GM21381 (cell line): ENCODE measurements at regions not wholly inside any gene's neighbourhood (a gene's known extent, or its start where the extent isn't known, plus 50 kb on each side); places are given as distances from the start of the nearest gene placed in this dataset.
"Not testable (repeated sequence)": the region's sequence is repeated elsewhere in the genome, so short reads cannot be mapped to it uniquely, and the experiment has no call there.

Experiments
- ATAC-seq: cut with Tn5 transposase; IDR thresholded peaks from one replicate; pipeline ENCODE4 v1.9.1; 2021; ENCODE audit warnings: mild to moderate bottlenecking, moderate library complexity; ENCODE audit not compliant: unreplicated experiment

DNA sequence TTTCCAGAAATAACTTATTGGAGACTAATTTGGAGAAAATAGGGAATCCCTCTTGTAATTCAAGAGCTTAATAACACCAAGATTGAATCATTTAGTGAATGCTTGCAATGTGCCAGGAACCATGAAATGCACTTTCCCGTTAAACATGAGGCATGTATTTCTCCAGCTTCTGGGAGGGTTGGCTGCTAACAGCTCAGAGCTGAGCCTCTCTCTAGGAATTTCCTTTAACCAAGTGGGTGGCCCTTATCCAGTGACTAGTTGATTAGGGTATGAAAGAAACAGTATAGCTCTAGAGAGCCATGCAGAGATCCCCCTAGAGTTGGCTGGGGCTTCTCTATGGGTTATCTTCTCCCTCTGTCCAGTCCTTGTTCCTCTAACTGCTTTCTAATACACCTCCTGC is 356.4 kb upstream of the GOT2 start:
- no peak for ATAC-seq

DNA sequence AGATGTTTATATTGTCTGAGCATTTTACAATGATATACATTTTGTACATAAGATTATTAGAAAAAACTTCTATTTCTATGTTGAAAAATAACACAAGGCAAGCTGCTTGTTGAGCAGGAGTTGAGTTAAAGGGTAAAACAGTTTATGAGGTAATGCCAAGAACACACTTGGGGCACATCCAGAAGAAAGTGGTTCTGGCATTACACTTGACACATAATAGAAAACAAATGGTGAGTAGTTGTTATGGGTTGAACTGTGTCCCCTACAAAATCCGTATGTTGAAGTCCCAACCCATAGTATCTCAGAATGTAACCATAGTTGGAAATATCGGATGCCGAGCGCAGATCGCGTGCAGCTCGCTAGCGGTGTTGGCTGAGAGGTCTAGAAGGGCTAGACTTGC is 354.3 kb upstream of the GOT2 start:
- ATAC-seq, result no peak

DNA sequence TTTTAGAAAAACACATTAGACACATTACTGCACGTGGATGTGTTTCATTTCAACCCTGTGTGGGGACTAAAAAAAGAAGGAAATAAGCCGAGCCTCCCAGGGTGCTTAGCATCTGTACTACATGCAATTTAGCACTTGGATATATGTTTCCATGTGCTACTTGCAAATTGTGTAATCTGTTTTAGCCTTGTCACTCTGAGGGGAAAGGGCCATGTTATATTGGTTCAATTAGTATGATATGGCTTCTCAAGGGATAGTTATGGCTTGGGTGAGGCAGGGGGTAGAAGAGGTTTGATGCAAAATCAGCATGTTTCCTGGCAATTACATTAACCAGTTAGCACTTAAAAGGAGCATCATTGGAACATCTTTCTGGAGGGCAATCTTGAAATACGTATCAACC is 353.5 kb upstream of the GOT2 start:
- ATAC-seq, result no peak

DNA sequence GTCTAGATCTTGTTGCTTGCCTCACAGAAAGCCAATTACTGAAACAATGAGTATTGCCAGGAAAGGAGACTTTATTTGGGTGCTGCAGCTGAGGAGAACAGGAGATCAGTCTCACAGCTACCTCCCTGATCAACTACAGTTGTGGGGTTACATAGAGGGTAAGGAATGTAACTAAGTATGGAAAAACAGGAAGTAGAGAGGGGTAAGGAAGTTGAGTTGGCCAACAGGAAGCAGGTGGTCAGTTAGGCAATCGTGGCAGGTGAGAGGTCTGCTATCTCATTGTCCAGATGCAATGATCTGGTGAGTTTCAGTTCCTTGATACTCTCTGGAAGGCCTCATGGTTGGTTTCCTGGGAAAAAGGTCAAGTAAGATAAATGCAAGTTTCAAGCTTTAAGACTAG is 333.1 kb upstream of the GOT2 start:
- no peak for ATAC-seq

DNA sequence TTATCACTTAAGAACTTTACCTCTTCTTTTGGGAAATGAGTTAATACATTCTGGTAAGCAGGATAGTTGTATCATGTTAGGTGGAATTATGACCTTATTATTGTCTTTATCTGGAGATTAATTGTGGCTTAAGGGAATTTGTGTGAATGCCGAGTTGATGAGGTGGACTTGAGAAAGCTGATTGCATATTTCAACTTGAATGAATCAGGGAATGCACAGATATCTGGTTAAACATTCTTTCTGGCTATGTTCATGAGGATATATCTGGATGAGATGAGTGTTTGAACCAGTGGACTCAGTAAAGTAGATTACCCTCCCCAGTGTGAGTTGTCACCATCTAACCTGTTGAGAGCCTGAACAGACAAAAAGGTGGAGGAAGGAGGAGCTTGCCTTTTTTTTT is 326.1 kb upstream of the GOT2 start:
- ATAC-seq, result no peak

DNA sequence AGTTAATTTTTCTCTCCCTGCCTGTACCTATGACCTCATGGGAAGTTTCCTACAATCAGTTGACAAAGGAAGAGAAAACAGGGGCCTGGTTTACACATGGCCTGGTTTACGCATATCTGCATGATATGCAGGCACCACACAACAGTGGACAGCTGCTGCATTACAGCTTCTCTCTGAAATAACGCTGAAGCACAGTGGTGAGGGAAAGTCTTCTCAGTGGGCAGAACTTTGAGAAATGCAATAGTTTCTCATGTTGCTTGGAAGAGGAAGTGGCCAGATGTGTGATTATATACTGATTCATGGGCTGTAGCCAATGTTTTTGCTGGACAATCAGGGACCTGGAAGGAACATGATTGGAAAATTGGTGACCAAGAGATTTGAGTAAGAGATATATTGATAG is 324.1 kb upstream of the GOT2 start:
- ATAC-seq, result no peak

DNA sequence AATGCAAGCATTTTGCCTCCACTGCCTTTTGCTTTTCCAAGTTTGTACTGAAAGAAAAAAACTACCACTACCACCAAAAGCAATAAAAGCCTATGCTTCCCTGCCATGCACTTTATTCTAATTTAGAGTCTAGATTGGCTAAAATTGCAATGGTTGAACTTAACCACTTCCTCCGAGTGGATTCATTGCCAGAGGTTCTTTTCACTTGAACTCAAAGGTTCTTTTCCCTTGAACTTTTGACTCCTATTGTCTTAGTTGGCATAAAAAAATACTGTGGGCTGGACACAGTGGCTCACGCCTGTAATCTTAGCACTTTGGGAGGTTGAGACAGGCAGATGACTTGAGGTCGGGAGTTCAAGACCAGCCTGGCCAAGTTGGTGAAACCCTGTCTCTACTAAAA is 319.8 kb upstream of the GOT2 start:
- no peak for ATAC-seq

DNA sequence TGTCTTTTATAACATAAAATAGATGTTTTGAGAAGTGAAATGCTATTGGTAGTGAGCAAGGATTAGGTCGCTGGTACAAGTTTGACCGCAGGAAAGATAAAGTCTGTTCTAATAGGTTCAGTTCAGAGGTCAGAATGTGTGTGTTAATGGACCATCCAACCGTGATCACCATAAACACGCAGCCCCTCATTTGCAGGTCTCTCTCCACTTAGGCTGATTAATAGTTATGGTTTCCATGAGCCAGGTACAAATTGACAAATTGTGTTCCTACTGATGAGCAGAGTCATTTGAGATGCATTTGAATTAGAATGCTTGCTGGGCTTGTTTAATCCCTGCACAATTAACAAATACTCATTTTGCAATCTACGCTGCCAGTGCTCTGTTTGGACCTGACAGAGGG is 318.1 kb upstream of the GOT2 start:
- ATAC-seq, result no peak

DNA sequence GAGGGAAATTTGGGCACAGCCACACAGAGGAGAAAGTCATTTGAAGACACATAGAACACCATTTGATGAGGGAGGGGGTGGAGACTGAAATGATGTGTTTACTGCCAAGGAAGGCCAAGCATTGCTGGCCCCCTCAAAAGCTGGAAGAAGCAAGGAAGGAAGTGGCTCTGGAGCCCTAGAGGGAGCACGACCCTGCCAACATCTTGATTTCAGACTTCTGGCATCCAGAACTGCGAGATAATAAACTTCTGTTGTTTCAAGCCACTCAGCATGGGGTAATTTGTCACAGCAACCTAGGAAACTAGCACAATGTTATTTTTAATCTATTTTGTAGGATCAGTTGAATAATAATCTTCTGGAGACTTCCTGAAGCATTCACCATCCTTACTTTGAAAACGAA is 314.8 kb upstream of the GOT2 start:
- no peak for ATAC-seq

DNA sequence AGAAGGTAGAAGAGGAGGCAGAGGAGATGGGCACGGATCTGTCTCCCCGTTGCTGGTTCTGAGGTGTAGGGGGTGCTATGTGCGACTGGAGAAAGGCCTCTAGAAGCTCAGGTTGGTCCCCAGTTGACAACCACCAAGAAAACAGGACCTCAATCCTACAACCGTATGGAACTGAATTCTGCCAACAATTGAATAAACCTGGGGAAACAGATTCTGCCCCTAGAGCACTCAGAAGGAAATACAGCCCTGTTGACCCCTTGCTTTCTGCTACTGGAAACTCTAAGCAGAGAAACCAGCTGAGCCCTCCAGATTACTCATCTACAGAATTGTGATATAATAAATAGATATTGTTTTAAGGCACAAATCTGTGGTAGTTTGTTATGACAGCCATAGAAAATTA is 313.0 kb upstream of the GOT2 start:
- ATAC-seq, result no peak

DNA sequence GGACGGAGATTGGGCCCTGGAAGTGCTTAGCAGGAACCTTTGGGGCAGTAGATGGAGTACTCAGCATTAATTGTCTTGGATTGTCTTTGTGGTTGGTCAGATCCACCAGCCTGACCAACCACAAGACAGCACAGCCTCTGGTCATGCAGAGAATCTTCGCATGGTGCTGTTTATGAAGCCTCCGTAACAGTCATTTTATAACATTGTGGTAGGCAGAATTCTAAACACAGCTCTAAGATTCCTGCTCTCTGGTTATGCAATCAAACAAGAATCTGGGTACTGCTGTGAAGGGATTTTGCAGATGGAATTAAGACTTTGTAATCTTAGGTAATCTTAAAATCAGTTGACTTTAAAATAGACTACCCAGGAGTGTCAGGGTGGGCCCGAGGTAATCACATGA is 312.2 kb upstream of the GOT2 start:
- ATAC-seq, result no peak

DNA sequence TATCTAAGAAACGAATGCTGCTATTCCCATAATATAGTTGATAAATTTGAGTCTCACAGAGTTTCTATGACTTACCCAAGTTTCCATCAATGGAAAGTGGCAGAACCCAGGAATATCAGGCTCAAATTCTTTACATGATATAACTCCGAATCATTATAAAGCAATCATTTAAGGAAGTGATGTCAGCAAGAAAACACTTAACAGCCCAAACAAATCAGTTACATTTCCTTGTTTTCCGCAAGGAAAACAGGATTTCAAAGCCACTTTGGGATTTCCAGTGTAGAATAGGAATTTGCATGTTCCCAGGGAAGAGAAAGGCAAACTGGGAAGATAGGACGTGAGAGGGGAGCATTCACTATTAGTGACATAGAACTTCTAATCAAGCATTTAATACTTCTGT is 311.4 kb upstream of the GOT2 start:
- ATAC-seq, result no peak

DNA sequence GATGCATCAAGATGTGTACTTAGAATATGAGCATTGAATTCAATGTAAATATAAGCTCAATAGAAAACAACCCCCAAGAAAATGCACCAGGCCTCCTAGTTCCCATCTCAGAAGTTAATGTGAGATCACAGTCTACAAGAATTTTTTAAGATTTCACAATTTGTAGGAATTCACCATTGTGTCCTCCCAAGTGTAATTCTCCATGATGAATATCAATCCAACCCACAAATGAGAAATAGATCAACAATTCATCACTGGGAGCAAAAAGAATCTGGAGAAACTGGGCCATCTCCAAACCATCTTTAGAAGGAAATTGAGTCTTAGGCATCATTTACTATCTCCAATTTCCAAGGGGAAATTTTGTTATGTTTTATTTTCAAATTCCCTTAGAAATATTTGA is 310.5 kb upstream of the GOT2 start:
- no peak for ATAC-seq

DNA sequence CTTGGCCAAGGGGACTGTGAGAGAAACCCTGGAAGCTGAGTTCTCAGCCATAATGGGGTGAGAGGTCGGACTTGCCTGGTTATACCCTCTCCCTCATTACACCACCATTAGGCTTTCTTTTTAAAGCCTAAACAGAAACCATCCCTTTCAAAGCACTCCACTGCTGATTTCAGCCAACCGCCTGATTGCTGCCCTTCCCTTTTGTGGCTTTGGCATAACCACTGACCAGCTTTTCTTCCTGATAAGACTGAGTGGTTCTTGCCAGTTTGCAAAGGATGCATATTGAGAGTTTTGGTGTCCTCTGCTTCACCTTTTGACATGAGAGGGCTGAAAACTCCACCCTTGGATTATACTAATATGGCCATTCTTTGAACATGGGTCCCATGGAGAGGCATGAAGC is 308.2 kb upstream of the GOT2 start:
- ATAC-seq, result no peak

DNA sequence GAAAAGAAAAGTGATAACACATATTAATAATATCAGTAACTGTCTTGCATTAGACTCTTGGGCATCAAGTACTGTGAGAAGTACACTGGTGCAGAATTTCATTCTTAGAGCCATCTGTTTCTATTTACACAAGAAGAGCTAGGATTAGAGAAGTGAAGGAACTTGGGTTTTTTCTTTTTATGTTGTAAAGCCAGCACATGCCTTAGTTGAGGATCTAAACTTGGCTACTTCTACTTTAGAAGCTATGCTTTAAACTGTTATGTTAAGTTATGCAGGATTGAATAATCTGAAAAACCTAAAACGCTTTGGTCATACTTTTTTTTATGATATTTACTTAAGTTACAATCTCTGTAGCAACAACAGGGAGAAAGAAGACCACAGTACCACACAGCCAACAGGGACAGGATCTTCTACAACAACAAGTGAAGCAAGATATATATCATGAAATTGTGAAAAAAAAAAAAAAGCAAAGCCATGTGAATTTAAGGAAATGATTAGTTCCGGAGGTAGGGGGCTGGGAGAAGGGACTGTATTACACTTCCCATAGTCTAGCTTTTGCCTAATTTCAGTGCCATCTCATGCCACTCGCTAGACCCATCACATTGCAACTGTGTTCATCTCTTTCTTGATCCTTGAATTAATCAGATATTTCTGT is 305.1 kb upstream of the GOT2 start:
- no peak for ATAC-seq

DNA sequence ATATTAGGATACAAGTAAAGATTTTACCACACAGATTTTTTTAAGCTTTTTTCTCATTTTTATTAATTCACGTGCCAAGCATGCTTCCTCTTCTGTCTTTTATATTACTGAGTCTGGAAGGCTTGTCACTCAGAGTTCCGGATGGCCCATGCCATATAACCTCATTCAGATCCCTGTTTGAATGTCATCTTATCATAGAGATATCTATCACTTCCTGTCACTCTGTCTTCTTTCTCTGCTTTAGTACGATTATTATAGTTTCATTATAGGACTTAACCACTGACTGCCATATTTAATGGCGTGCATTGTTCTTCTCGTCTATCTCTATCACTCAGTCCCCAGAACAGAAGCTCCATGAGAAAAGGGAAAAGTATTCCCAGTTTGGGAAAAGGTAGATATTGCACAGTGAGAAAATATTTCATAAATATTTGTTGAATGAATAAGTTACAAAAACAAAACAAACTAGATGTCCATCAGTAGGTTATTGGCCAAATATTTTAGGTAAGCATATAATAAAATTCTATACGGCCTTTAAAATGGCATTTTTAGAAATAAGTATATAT is 296.9 kb upstream of the GOT2 start:
- ATAC-seq, result no peak

DNA sequence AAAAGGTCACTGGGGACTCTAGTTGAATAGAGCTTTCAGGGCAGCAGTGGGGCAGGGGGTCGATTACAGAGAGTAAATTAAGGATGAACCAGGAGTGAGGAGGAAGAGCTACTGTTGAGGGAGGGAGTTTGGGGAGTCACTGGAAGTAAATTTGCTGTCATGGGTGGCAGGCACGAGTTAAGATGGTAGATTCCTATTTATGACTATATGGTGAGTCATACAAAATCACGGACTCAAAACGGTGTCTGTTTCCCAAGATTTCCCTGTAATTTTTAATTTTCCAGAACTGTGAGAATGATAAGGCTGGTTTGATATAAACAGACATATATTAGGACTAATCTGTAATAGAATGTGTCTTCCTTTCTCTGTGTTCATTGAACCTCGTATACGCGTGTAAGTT is 287.6 kb upstream of the GOT2 start:
- ATAC-seq, result no peak

DNA sequence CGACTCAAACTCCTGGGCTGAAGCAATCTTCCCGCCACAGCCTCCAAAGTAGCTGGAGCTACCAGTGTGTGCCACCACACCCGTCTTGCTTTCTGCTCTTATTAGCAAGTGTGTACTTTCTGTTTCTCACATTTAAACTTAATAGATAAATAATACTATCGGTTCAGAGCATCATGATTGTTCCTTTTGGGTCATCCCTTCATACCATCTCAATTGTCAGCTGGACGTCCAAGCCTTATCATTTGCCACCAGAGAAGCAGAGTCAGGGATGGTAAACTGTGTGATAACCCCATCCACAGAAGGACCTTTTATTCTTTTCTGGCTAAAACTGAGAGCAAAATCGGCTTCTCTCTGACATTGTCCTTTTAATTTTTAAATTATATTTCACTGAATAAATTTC is 279.8 kb upstream of the GOT2 start:
- ATAC-seq, result no peak

DNA sequence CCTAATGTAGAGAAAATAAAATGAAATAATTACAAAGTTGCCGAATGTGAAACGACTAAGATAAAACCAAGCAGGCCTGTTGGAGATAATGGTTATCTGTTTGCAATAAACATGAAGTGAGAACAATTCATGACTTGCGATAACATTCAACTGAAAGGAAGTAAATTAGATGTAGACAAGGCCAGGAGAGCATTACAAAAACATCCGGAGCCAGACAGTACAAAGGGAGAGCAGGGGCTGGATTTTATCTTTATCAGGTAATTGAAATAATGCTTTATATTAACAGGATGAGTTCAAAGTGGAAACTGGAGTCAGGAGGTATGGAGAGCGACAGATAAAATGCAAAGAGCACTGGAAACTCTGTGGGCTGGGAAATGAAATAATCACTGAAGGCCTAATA is 265.6 kb upstream of the GOT2 start:
- ATAC-seq, result no peak

DNA sequence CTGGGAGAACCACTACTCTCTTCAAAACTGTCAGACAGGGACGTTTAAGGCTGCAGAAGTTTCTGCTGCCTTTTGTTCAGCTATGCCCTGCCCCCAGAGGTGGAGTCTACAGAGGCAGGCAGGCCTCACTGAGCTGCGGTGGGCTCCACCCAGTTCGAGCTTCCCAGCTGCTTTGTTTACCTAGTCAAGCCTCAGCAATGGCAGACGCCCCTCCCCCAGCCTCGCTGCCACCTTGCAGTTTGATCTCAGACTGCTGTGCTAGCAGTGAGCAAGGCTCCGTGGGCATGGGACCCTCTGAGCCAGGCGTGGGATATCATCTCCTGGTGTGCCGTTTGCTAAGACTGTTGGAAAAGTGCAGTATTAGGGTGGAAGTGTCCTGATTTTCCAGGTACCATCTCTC is 258.6 kb upstream of the GOT2 start:
- not testable (repeated sequence) for ATAC-seq

DNA sequence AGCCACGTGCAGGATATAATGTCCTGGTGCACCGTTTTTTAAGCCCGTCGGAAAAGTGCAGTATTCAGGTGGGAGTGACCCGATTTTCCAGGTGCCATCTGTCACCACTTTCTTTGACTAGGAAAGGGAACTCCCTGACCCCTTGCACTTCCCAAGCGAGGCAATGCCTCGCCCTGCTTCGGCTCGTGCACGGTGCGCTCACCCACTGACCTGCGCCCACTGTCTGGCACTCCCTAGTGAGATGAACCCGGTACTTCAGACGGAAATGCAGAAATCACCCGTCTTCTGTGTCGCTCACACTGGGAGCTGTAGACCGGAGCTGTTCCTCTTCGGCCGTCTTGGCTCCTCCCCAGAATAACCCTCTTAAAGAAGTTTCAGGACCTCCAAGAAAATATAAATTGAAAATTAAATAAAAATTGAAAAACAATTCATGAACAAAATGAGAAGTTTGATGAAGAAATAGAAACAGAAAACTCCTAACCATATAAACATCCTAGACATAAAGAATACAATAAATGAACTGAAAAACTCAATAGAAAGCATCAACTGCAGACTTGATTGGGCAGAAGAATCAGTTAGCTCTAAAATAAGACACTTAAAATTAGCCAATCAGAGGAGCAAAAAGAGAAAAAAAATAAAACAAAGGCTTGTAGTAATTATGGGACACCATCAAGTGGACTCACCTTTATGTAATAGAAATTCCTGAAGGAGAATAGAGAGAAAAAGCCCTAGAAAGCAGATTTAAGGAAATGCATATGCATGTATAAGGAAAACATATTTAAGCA is 249.3 kb upstream of the GOT2 start:
- not testable (repeated sequence) for ATAC-seq

DNA sequence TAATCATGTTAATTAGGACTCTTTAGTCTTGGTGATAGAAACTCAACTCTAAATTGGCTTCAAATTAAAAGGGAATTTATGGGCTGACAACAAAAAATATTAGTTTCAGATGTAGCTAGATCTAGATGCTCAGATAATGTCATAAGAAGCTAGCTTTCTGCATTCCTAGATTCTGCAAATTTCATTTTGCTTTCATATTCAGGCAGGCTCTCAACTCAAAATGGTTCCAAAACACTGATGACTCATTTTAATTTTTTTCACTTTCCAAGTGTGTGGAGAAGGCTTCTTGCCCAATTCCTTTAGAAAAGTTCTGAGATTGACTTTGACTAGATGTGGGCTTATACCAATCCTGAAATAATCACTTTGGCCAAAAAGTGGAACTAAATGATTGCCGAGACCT is 236.7 kb upstream of the GOT2 start:
- peak; percentile 77 for ATAC-seq

DNA sequence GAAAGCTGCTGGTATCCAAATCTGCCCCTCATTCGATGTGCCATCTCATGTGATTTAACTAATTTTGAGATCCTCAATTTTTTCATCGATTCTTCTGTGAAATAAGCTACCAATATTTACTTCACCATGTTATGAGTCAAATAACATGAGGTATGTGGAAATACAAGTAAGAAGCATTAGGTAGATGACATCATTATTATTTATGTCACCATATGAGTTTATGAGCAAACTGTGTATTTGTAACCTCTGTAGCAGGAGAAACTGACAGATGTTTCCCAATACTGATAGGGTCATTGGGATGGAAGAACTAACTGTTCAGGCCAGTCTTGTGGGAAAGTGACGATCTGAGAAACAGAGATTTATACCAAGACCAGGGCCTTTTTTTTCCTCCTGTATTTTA is 229.4 kb upstream of the GOT2 start:
- no peak for ATAC-seq
